IMR-90 (cell line): ENCODE measurements at regions not wholly inside any gene's neighbourhood (a gene's known extent, or its start where the extent isn't known, plus 50 kb on each side); places are given as distances from the start of the nearest gene placed in this dataset.

Source experiments
- ATAC-seq: fragments of 200-7000 bp; cut with Tn5 transposase; 2 replicates; pipeline ENCODE4 v1.9.1; 2020; ENCODE audit warnings: low read depth, mild to moderate bottlenecking, moderate library complexity
- BruUV-seq: library from RNA; stranded (reverse); fragments of 400-500 nt; replicated peaks from 2 replicates; lab custom pipeline; 2021; lab: Mats Ljungman, UMichigan
- CTCF ChIA-PET: fragments of 300-600 bp; formaldehyde crosslinking; extraction: SDS; loops from one replicate; lab custom pipeline; 2021; ENCODE audit warnings: antibody characterized with exemption; lab: Yijun Ruan, JAX
- POLR2A ChIA-PET: fragments of 300-600 bp; sonication (Branson Sonifier 250); formaldehyde crosslinking; loops from one replicate; lab custom pipeline; 2022; ENCODE audit warnings: antibody characterized with exemption; ENCODE audit not compliant: unreplicated experiment; lab: Charles Lee
- DNase-seq: peaks from one replicate; pipeline ENCODE4 v3.0.0; 2013
- H2AFZ ChIP-seq: replicated peaks from 2 replicates; pipeline ENCODE3; 2013; ENCODE audit warnings: low read length, mild to moderate bottlenecking; ENCODE audit not compliant: poor library complexity
- H2AK5ac ChIP-seq: 2 replicates; pipeline ENCODE4 v1.6.1; 2013; ENCODE audit warnings: low read depth, low read length, inconsistent platforms
- H2AK9ac ChIP-seq: replicated peaks from 2 replicates; pipeline ENCODE3; 2013; ENCODE audit warnings: mild to moderate bottlenecking, low read depth, low read length, moderate library complexity; ENCODE audit not compliant: poor library complexity
- H2BK120ac ChIP-seq: 2 replicates; pipeline ENCODE4 v1.6.1; 2013; ENCODE audit warnings: low read depth, low read length, inconsistent platforms
- H2BK15ac ChIP-seq: 3 replicates; pipeline ENCODE4 v1.6.1; 2013; ENCODE audit warnings: low read depth, low read length, inconsistent platforms
- H2BK20ac ChIP-seq: 2 replicates; pipeline ENCODE4 v1.6.1; 2013; ENCODE audit warnings: low read depth, mild to moderate bottlenecking, inconsistent platforms, low read length, moderate library complexity
- H2BK5ac ChIP-seq: 2 replicates; pipeline ENCODE4 v1.6.1; 2013; ENCODE audit warnings: mild to moderate bottlenecking, low read depth, low read length, inconsistent platforms; ENCODE audit not compliant: poor library complexity, severe bottlenecking
- H3K14ac ChIP-seq: replicated peaks from 2 replicates; pipeline ENCODE4 v1.6.1; 2013; ENCODE audit warnings: low read depth, low read length, inconsistent platforms
- H3K18ac ChIP-seq: 2 replicates; pipeline ENCODE4 v1.6.1; 2013; ENCODE audit warnings: low read depth, low read length, control low read depth
- H3K23ac ChIP-seq: 2 replicates; pipeline ENCODE4 v1.6.1; 2013; ENCODE audit warnings: low read depth, low read length, inconsistent platforms
- H3K27ac ChIP-seq: 2 replicates; pipeline ENCODE4 v1.5.1; 2013; ENCODE audit warnings: mild to moderate bottlenecking, control low read depth, low read length; ENCODE audit not compliant: insufficient read depth
- H3K27me3 ChIP-seq: 2 replicates; pipeline ENCODE4 v1.6.1; 2013; ENCODE audit warnings: low read length; ENCODE audit not compliant: control insufficient read depth, insufficient read depth
- H3K36me3 ChIP-seq: 2 replicates; pipeline ENCODE4 v1.6.1; 2013; ENCODE audit warnings: low read length, mixed read lengths; ENCODE audit not compliant: control insufficient read depth, insufficient read depth
- H3K4ac ChIP-seq: 2 replicates; pipeline ENCODE4 v1.6.1; 2013; ENCODE audit warnings: low read depth, low read length, inconsistent platforms
- H3K4me1 ChIP-seq: 2 replicates; pipeline ENCODE4 v1.6.1; 2013; ENCODE audit warnings: low read length, mixed read lengths; ENCODE audit not compliant: control insufficient read depth, insufficient read depth
- H3K4me2 ChIP-seq: 2 replicates; pipeline ENCODE4 v1.6.1; 2013; ENCODE audit warnings: low read depth, mild to moderate bottlenecking, control low read depth, low read length, moderate library complexity
- H3K4me3 ChIP-seq: 2 replicates; pipeline ENCODE4 v1.5.1; 2013; ENCODE audit warnings: low read depth, mild to moderate bottlenecking, control low read depth, low read length, moderate library complexity; ENCODE audit not compliant: insufficient read depth
- H3K56ac ChIP-seq: 2 replicates; pipeline ENCODE4 v1.6.1; 2013; ENCODE audit warnings: low read length, inconsistent platforms; ENCODE audit not compliant: insufficient read depth; ENCODE audit errors: extremely low read depth
- H3K79me1 ChIP-seq, 2 experiments: 2 replicates each; pipeline ENCODE4 v1.6.1; 2013; ENCODE audit warnings: low read length in 2 of 2, inconsistent platforms in 1 of 2, low read depth in 1 of 2
- H3K9ac ChIP-seq: 2 replicates; pipeline ENCODE4 v1.6.1; 2013; ENCODE audit warnings: low read depth, low read length, control low read depth
- H3K9me1 ChIP-seq: 2 replicates; pipeline ENCODE4 v1.6.1; 2013; ENCODE audit warnings: low read length, inconsistent platforms; ENCODE audit not compliant: insufficient read depth
- H3K9me3 ChIP-seq: 2 replicates; pipeline ENCODE4 v1.6.1; 2013; ENCODE audit warnings: low read length; ENCODE audit not compliant: control insufficient read depth, insufficient read depth
- H4K20me1 ChIP-seq: 2 replicates; pipeline ENCODE4 v1.6.1; 2013; ENCODE audit warnings: low read length, inconsistent platforms; ENCODE audit not compliant: insufficient read depth
- H4K5ac ChIP-seq: 2 replicates; pipeline ENCODE4 v1.6.1; 2013; ENCODE audit warnings: mild to moderate bottlenecking, low read depth, low read length, control low read depth
- H4K8ac ChIP-seq, 2 experiments: 2 replicates each; pipeline ENCODE4 v1.6.1; 2013; ENCODE audit warnings: low read depth in 2 of 2, low read length in 2 of 2, control low read depth in 1 of 2, inconsistent platforms in 1 of 2
- H4K91ac ChIP-seq: 2 replicates; pipeline ENCODE4 v1.6.1; 2013; ENCODE audit warnings: low read depth, low read length, inconsistent platforms; ENCODE audit not compliant: insufficient read depth
- CHD1 ChIP-seq: IDR thresholded peaks from 2 replicates; pipeline ENCODE4 v1.6.1; 2012; ENCODE audit warnings: low read depth, low read length, improper control_type of control experiment
- FOS ChIP-seq: fragments of 150-350 bp; IDR thresholded peaks from 2 replicates; pipeline ENCODE4 v1.6.1; 2016; ENCODE audit warnings: low read depth, low read length
- MAZ ChIP-seq: IDR thresholded peaks from 2 replicates; pipeline ENCODE4 v1.6.1; 2012; ENCODE audit warnings: low read depth, mild to moderate bottlenecking, low read length, improper control_type of control experiment, moderate library complexity, borderline replicate concordance
- NFE2L2 ChIP-seq: fragments of 150-350 bp; IDR thresholded peaks from 2 replicates; pipeline ENCODE4 v1.6.1; 2016; ENCODE audit warnings: low read depth, mild to moderate bottlenecking, low read length
- RCOR1 ChIP-seq: IDR thresholded peaks from 2 replicates; pipeline ENCODE4 v1.6.1; 2012; ENCODE audit warnings: mild to moderate bottlenecking, low read length, improper control_type of control experiment; ENCODE audit not compliant: insufficient replicate concordance
- RFX5 ChIP-seq: IDR thresholded peaks from 2 replicates; pipeline ENCODE4 v1.8.0; 2012; ENCODE audit warnings: low read depth, mild to moderate bottlenecking, low read length, moderate library complexity
- WGBS, 2 experiments: methylation state at CpG; one replicate each; pipeline versions ENCODE4 v1.1.5 to v1.1.7; 2013; ENCODE audit warnings: missing lambda C conversion rate in 2 of 2; ENCODE audit not compliant: insufficient read length in 1 of 2; ENCODE audit errors: extremely low coverage in 2 of 2; 5-methylcytosine and 5-hydroxymethylcytosine counted together
- dilution Hi-C: fragments of 300-500 bp; cut with HindIII; formaldehyde crosslinking; loops from one replicate; pipeline ENCODE4 v1.14.3; 2018; ENCODE audit warnings: low sequenced_read_pairs; ENCODE audit not compliant: unreplicated experiment
- in situ Hi-C: fragments of 300-500 bp; cut with MboI; formaldehyde crosslinking; loops from 3 replicates; pipeline ENCODE4 v1.14.3; 2019; ENCODE audit warnings: low sequenced_read_pairs, inconsistent platforms, mixed read lengths
- intact Hi-C: fragments of 100-400 bp; cut with micrococcal nuclease; formaldehyde crosslinking; loops from 2 replicates; pipeline ENCODE4 v1.10.0; 2022

DNA sequence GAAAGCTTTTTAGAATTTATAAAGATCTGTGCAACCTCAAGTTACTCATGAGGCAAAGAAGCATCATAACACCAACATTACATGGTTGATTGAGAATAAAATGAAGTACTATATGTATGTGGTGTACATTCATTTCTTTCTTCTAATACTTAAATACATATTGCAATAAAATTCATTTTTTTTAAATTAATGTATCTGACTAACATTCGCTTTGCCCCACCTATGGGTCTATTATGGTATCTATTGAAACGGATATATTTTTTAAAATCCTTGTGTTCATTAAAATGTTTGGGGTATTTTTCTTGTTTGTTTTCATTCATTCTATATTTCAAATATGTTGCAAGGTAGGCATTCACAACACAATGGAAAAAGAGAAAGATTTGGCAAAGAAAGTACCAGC, 237.5 kb downstream of the DSEL start:
- dilution Hi-C loops = no loop called here
- Histone ChIP-seq H3K4me1 (peaks cover 3% of the 10 kb centered on the region), H2BK120ac (no peak overlapping the region), H4K8ac (no peak overlapping the region), H3K27me3 (no peaks in the 10 kb centered on the region), H2BK5ac (no peak overlapping the region), H3K9me3 (no peaks in the 10 kb centered on the region), H3K9ac (no peak overlapping the region), H3K79me1 (no peaks in the 10 kb centered on the region), H2BK15ac (no peak overlapping the region), H3K27ac (no peak overlapping the region), H3K9me1 (no peaks in the 10 kb centered on the region), H3K14ac (no peak overlapping the region), H3K4ac (no peak overlapping the region), H2AFZ (no peak overlapping the region), H4K5ac (no peak overlapping the region), H4K20me1 (no peaks in the 10 kb centered on the region), H2AK5ac (no peak overlapping the region), H3K18ac (no peak overlapping the region), H2BK20ac (no peak overlapping the region), H3K4me3 (no peak overlapping the region), H3K23ac (no peak overlapping the region), H3K4me2 (no peak overlapping the region), H4K91ac (no peak overlapping the region), H2AK9ac (no peak overlapping the region), H3K56ac (no peak overlapping the region), H3K36me3 (no peaks in the 10 kb centered on the region)
- DNase-seq (no peak), ATAC-seq (no peak)
- CTCF ChIA-PET = no interaction called here
- TF ChIP-seq FOS (no peak), MAZ (no peak), NFE2L2 (no peak), RFX5 (no peak), CHD1 (no peak), RCOR1 (no peak)
- POLR2A ChIA-PET = no interaction called here
- BruUV-seq = no TSS peak
- intact Hi-C loops = loop anchor here (10.0 kb wide), 1 partner anchor 66 kb away; no protein-coding TSS in a partner anchor
- in situ Hi-C loops = no loop called here
- WGBS, 2 experiments = no CpG with 5 or more reads among the region's 2 CpGs
